ENCODE measurements at regions not wholly inside any gene's neighbourhood (a gene's known extent, or its start where the extent isn't known, plus 50 kb on each side); places are given as distances from the start of the nearest gene placed in this dataset.
A peak's percentile ranks its signal among the peaks of the same experiment; 100 is the strongest.

GRCh38 chr9:16951502-16951901 lies 81.0 kb upstream of the BNC2 start:
- Histone ChIP-seq H3K4me3 (ENCODE audit: insufficient read depth, low read depth, low read length) (no peak overlapping the region), H2BK120ac (ENCODE audit: low read depth, low read length) (no peak overlapping the region), H4K20me1 (ENCODE audit: insufficient read depth, low read length) (no peaks in the 10 kb centered on the region), H3K4ac (ENCODE audit: low read depth, low read length) (no peak overlapping the region), H2BK5ac (ENCODE audit: low read depth, low read length, poor library complexity, severe bottlenecking) (no peak overlapping the region), H4K8ac (ENCODE audit: low read depth in 2 of 2, low read length in 2 of 2) (no peak overlapping the region), H2AK9ac (replicated peaks; ENCODE audit: low read depth, low read length, poor library complexity) (no peak overlapping the region), H3K36me3 (ENCODE audit: control insufficient read depth, insufficient read depth, low read length) (no peaks in the 10 kb centered on the region), H3K4me1 (ENCODE audit: control insufficient read depth, insufficient read depth, low read length) (no peaks in the 10 kb centered on the region), H3K9me1 (ENCODE audit: insufficient read depth, low read length) (no peaks in the 10 kb centered on the region), H3K56ac (ENCODE audit: extremely low read depth, insufficient read depth, low read length) (no peak overlapping the region), H3K27ac (ENCODE audit: insufficient read depth, low read length) (no peak overlapping the region), H3K23ac (ENCODE audit: low read depth, low read length) (no peak overlapping the region), H3K4me2 (ENCODE audit: low read depth, low read length) (no peak overlapping the region), H3K18ac (ENCODE audit: low read depth, low read length) (no peak overlapping the region), H4K91ac (ENCODE audit: insufficient read depth, low read depth, low read length) (no peak overlapping the region), H3K9ac (ENCODE audit: low read depth, low read length) (no peak overlapping the region), H3K79me1 (ENCODE audit: low read depth in 1 of 2, low read length in 2 of 2) (no peaks in the 10 kb centered on the region), H3K27me3 (ENCODE audit: control insufficient read depth, insufficient read depth, low read length) (no peaks in the 10 kb centered on the region), H4K5ac (ENCODE audit: low read depth, low read length) (no peak overlapping the region), H3K14ac (replicated peaks; ENCODE audit: low read depth, low read length) (no peak overlapping the region), H2BK15ac (ENCODE audit: low read depth, low read length) (no peak overlapping the region), H3K9me3 (ENCODE audit: control insufficient read depth, insufficient read depth, low read length) (no peaks in the 10 kb centered on the region), H2AFZ (replicated peaks; ENCODE audit: low read length, poor library complexity) (no peak overlapping the region), H2BK20ac (ENCODE audit: low read depth, low read length) (no peak overlapping the region), H2AK5ac (ENCODE audit: low read depth, low read length) (no peak overlapping the region)
- in situ Hi-C loops (cut with MboI; ENCODE audit: low sequenced_read_pairs): no loop called here
- no peak for ATAC-seq (ENCODE audit: low read depth)
- CTCF ChIA-PET: no interaction called here
- TF ChIP-seq RFX5 (IDR thresholded peaks at IDR 0.05; ENCODE audit: low read depth, low read length) (no peak), MAFK (IDR thresholded peaks at IDR 0.05; ENCODE audit: low read depth, low read length) (peak; percentile 86)
- dilution Hi-C loops (cut with HindIII; ENCODE audit: low sequenced_read_pairs, unreplicated experiment): no loop called here
- no peak for DNase-seq
- no CpG with 5 or more reads among the region's 2 CpGs for WGBS, 2 experiments (ENCODE audit: extremely low coverage in 2 of 2, insufficient read length in 1 of 2)
- POLR2A ChIA-PET (ENCODE audit: unreplicated experiment): interaction anchor here (0.6 kb wide), 1 partner anchor 13 kb away, joined by 4 read pairs; no protein-coding TSS in a partner anchor
- no TSS peak for BruUV-seq (replicated peaks)
- intact Hi-C loops (cut with micrococcal nuclease): no loop called here

Measured in IMR-90 (cell line).